Neuronal stem cell (in vitro differentiated cells): ENCODE measurements at regions not wholly inside any gene's neighbourhood (a gene's known extent, or its start where the extent isn't known, plus 50 kb on each side); places are given as distances from the start of the nearest gene placed in this dataset.

Experiments
- DNase-seq: peaks from one replicate; pipeline ENCODE4 v3.0.0-alpha.2; 2013; ENCODE audit warnings: low spot score
- H2AFZ ChIP-seq: one replicate; pipeline ENCODE4 v1.6.1; 2013; ENCODE audit warnings: mild to moderate bottlenecking, low read length, inconsistent platforms
- H2AK5ac ChIP-seq: 2 replicates; pipeline ENCODE4 v1.6.1; 2013; ENCODE audit warnings: low read depth, mild to moderate bottlenecking, inconsistent platforms, low read length, moderate library complexity, mixed read lengths
- H2BK120ac ChIP-seq: 2 replicates; pipeline ENCODE4 v1.6.1; 2013; ENCODE audit warnings: low read depth, mild to moderate bottlenecking, inconsistent platforms, low read length, moderate library complexity, mixed read lengths
- H2BK12ac ChIP-seq: one replicate; pipeline ENCODE4 v1.6.1; 2013; ENCODE audit warnings: low read length, inconsistent platforms
- H2BK15ac ChIP-seq: 2 replicates; pipeline ENCODE4 v1.6.1; 2013; ENCODE audit warnings: mild to moderate bottlenecking, low read length, inconsistent platforms, mixed read lengths
- H2BK5ac ChIP-seq: one replicate; pipeline ENCODE4 v1.6.1; 2013; ENCODE audit warnings: inconsistent platforms, mild to moderate bottlenecking, low read length, moderate library complexity
- H3K14ac ChIP-seq: one replicate; pipeline ENCODE4 v1.6.1; 2013; ENCODE audit warnings: low read length, inconsistent platforms
- H3K18ac ChIP-seq: 2 replicates; pipeline ENCODE4 v1.6.1; 2013; ENCODE audit warnings: low read length, inconsistent platforms
- H3K23ac ChIP-seq: 2 replicates; pipeline ENCODE4 v1.6.1; 2013; ENCODE audit warnings: low read depth, mild to moderate bottlenecking, mixed read lengths, low read length, inconsistent platforms; ENCODE audit not compliant: poor library complexity
- H3K27ac ChIP-seq: replicated peaks from 3 replicates; pipeline ENCODE4 v1.5.1; 2013; ENCODE audit warnings: low read length, inconsistent platforms
- H3K27me3 ChIP-seq, 3 experiments: 2 replicates each; pipeline ENCODE4 v1.6.1; 2013; ENCODE audit warnings: low read length in 3 of 3, mild to moderate bottlenecking in 2 of 3, inconsistent platforms in 1 of 3, low read depth in 1 of 3, mixed read lengths in 1 of 3, moderate library complexity in 1 of 3; ENCODE audit not compliant: control insufficient read depth in 3 of 3, insufficient read depth in 3 of 3
- H3K36me3 ChIP-seq, 2 donors: replicated peaks in 1 of 2; 2 replicates each; pipeline ENCODE4 v1.6.1; 2013; ENCODE audit warnings: low read length in 2 of 2; ENCODE audit not compliant: control insufficient read depth in 2 of 2, insufficient read depth in 2 of 2
- H3K4ac ChIP-seq: 2 replicates; pipeline ENCODE4 v1.6.1; 2013; ENCODE audit warnings: inconsistent platforms, mild to moderate bottlenecking, low read length, moderate library complexity
- H3K4me1 ChIP-seq, 2 donors: 1 replicate in 1 of 2; 2 replicates in 1 of 2; pipeline ENCODE4 v1.6.1; 2013; ENCODE audit warnings: low read length in 2 of 2, low read depth in 1 of 2; ENCODE audit not compliant: control insufficient read depth in 2 of 2, insufficient read depth in 1 of 2
- H3K4me2 ChIP-seq: one replicate; pipeline ENCODE4 v1.6.1; 2013; ENCODE audit warnings: mild to moderate bottlenecking, low read length, inconsistent platforms; ENCODE audit not compliant: insufficient read depth, poor library complexity, severe bottlenecking
- H3K4me3 ChIP-seq, 2 donors: 2 replicates each; pipeline ENCODE4 v1.5.1; 2013; ENCODE audit warnings: low read length in 2 of 2, mild to moderate bottlenecking in 2 of 2, inconsistent platforms in 1 of 2, moderate library complexity in 1 of 2
- H3K79me1 ChIP-seq: one replicate; pipeline ENCODE4 v1.6.1; 2013; ENCODE audit warnings: low read depth, mild to moderate bottlenecking, inconsistent platforms, low read length, moderate library complexity
- H3K9ac ChIP-seq: one replicate; pipeline ENCODE4 v1.6.1; 2013; ENCODE audit warnings: mild to moderate bottlenecking, low read depth, low read length, inconsistent platforms; ENCODE audit not compliant: poor library complexity
- H3K9me3 ChIP-seq, 2 donors: replicated peaks in 1 of 2; 2 replicates each; pipeline versions ENCODE3 to v1.6.1; 2013; ENCODE audit warnings: low read length in 2 of 2, mild to moderate bottlenecking in 2 of 2, inconsistent platforms in 1 of 2, low read depth in 1 of 2, mixed read lengths in 1 of 2, moderate library complexity in 1 of 2; ENCODE audit not compliant: control insufficient read depth in 2 of 2, insufficient read depth in 1 of 2
- H4K8ac ChIP-seq: one replicate; pipeline ENCODE4 v1.6.1; 2013; ENCODE audit warnings: low read depth, mild to moderate bottlenecking, inconsistent platforms, low read length, moderate library complexity
- H4K91ac ChIP-seq: one replicate; pipeline ENCODE4 v1.6.1; 2013; ENCODE audit warnings: low read length, low read depth, mild to moderate bottlenecking, inconsistent platforms; ENCODE audit not compliant: poor library complexity
- WGBS, 2 donors: extraction: QIAGEN DNeasy Blood & Tissue Kit; methylation state at CpG; one replicate each; pipeline ENCODE4 v1.1.7; 2013; ENCODE audit warnings: missing lambda C conversion rate in 2 of 2, mixed read lengths in 1 of 2; ENCODE audit not compliant: insufficient read length in 2 of 2, insufficient replicate concordance in 1 of 2; ENCODE audit errors: extremely low coverage in 2 of 2; 5-methylcytosine and 5-hydroxymethylcytosine counted together

DNA sequence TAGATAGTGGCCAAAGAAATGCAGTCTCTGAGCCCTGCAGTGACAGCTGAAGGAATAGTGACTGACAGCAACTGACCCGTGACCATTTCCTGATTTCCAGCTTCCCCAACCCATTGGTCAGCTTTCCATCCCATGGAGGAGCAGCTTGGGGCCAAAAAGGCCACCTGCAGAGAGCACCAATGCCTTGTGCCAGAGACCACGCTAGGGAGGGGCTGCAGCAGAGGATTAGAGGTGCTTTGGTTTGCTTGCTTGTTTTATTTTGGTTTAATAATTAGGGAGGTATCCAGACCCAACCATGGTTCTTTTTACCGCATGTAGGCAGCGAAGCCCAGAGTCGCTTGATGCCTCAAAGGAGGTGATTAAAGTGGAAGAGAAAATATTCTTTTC, 61.3 kb upstream of the SIAH1 start:
- Histone ChIP-seq H2BK5ac (no peak overlapping the region), H3K23ac (no peak overlapping the region), H3K79me1 (no peaks in the 10 kb centered on the region), H3K4me3 (no peak overlapping the region), H3K14ac (no peak overlapping the region), H3K27me3 (no peaks in the 10 kb centered on the region), H3K4me1 (peaks cover 0 to 6% of the 10 kb centered on the region in 2 donors), H2AFZ (no peak overlapping the region), H2AK5ac (no peak overlapping the region), H2BK15ac (no peak overlapping the region), H3K4me2 (no peak overlapping the region), H2BK12ac (no peak overlapping the region), H3K4ac (no peak overlapping the region), H3K36me3 (no peaks in the 10 kb centered on the region), H4K91ac (no peak overlapping the region), H3K9me3 (no peaks in the 10 kb centered on the region), H3K9ac (no peak overlapping the region), H3K27ac (no peak overlapping the region), H3K18ac (no peak overlapping the region), H4K8ac (no peak overlapping the region), H2BK120ac (no peak overlapping the region)
- no CpG with 5 or more reads among the region's 5 CpGs for WGBS, 2 donors
- no peak for DNase-seq

- WGBS, 2 donors, result no CpG with 5 or more reads among the region's 8 CpGs
- Histone ChIP-seq H3K4me2 (no peak overlapping the region), H2BK12ac (no peak overlapping the region), H3K9ac (no peak overlapping the region), H2BK5ac (no peak overlapping the region), H3K14ac (no peak overlapping the region), H3K18ac (no peak overlapping the region), H3K79me1 (no peaks in the 10 kb centered on the region), H3K27me3 (no peaks in the 10 kb centered on the region), H3K4me3 (no peak overlapping the region), H2AFZ (no peak overlapping the region), H2BK15ac (no peak overlapping the region), H3K27ac (no peak overlapping the region), H3K23ac (no peak overlapping the region), H3K36me3 (no peaks in the 10 kb centered on the region), H2AK5ac (no peak overlapping the region), H4K91ac (no peak overlapping the region), H3K4ac (no peak overlapping the region), H3K4me1 (peaks cover 0 to 6% of the 10 kb centered on the region in 2 donors), H3K9me3 (no peaks in the 10 kb centered on the region), H4K8ac (no peak overlapping the region), H2BK120ac (no peak overlapping the region)
- DNase-seq, result no peak
These were observed 60.7 kb upstream of the SIAH1 start for GRCh38 chr16:48445782-48446533.

GRCh38 chr16:48444574-48444973, 59.4 kb upstream of the SIAH1 start:
- Histone ChIP-seq H2BK12ac (no peak overlapping the region), H3K27ac (no peak overlapping the region), H2AFZ (no peak overlapping the region), H3K9me3 (no peaks in the 10 kb centered on the region), H2AK5ac (no peak overlapping the region), H4K91ac (no peak overlapping the region), H3K14ac (no peak overlapping the region), H4K8ac (no peak overlapping the region), H2BK120ac (no peak overlapping the region), H3K18ac (no peak overlapping the region), H3K4ac (no peak overlapping the region), H3K4me3 (no peak overlapping the region), H3K36me3 (no peaks in the 10 kb centered on the region), H2BK5ac (no peak overlapping the region), H2BK15ac (no peak overlapping the region), H3K4me1 (peaks cover 0 to 6% of the 10 kb centered on the region in 2 donors), H3K23ac (no peak overlapping the region), H3K9ac (no peak overlapping the region), H3K4me2 (no peak overlapping the region), H3K27me3 (no peaks in the 10 kb centered on the region), H3K79me1 (no peaks in the 10 kb centered on the region)
- no CpG with 5 or more reads among the region's 6 CpGs for WGBS, 2 donors
- no peak for DNase-seq

DNA sequence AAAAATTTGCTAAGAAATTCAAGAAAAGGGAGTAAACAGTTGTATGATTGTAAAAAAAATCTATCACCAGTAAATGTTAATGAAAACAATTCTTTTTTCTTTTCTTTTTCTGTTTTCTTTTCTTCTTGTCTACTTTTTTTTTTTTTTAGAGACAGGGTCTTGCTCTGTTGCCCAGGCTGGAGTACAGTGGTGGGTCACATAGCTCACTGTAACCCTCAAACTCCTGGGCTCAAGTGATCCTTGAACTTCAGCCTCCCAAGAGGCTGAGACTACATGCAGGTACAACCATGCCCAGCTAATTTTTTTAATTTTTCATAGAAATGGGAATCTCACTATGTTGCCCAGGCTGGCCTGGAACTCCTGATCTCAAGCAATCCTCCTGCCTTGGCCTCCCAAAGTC, 57.2 kb upstream of the SIAH1 start:
- Histone ChIP-seq H4K91ac (no peak overlapping the region), H3K4me3 (no peak overlapping the region), H3K23ac (no peak overlapping the region), H3K9me3 (no peaks in the 10 kb centered on the region), H3K27ac (no peak overlapping the region), H3K14ac (no peak overlapping the region), H2BK15ac (no peak overlapping the region), H2BK5ac (no peak overlapping the region), H2BK12ac (no peak overlapping the region), H2BK120ac (no peak overlapping the region), H3K4me2 (no peak overlapping the region), H3K4me1 (peaks cover 0 to 6% of the 10 kb centered on the region in 2 donors), H3K18ac (no peak overlapping the region), H4K8ac (no peak overlapping the region), H2AFZ (no peak overlapping the region), H3K4ac (no peak overlapping the region), H3K36me3 (no peaks in the 10 kb centered on the region), H3K27me3 (no peaks in the 10 kb centered on the region), H3K79me1 (no peaks in the 10 kb centered on the region), H3K9ac (no peak overlapping the region), H2AK5ac (no peak overlapping the region)
- DNase-seq, result no peak
